ENCODE measurements at regions not wholly inside any gene's neighbourhood (a gene's known extent, or its start where the extent isn't known, plus 50 kb on each side); places are given as distances from the start of the nearest gene placed in this dataset.
"Not testable (repeated sequence)": the region's sequence is repeated elsewhere in the genome, so short reads cannot be mapped to it uniquely, and the experiment has no call there.

- no peak for DNase-seq
These were observed 553.0 kb downstream of the JRKL start for GRCh38 chr11:96942855-96943254.

GRCh38 chr11:96943970-96944369, 554.2 kb downstream of the JRKL start:
- no peak for DNase-seq

GRCh38 chr11:96948066-96948465, 558.3 kb downstream of the JRKL start:
- DNase-seq = no peak

- DNase-seq = no peak
These were observed 559.7 kb downstream of the JRKL start for GRCh38 chr11:96949464-96949863.

GRCh38 chr11:96954587-96955242, 564.9 kb downstream of the JRKL start:
- no peak for DNase-seq

GRCh38 chr11:96960476-96960875, 570.7 kb downstream of the JRKL start:
- no peak for DNase-seq

- DNase-seq = no peak
These were observed 571.1 kb downstream of the JRKL start for GRCh38 chr11:96960926-96961325.

GRCh38 chr11:96961931-96962330, 572.1 kb downstream of the JRKL start:
- no peak for DNase-seq

GRCh38 chr11:96963375-96963774, 573.6 kb downstream of the JRKL start:
- no peak for DNase-seq

- no peak for DNase-seq
These were observed 574.8 kb downstream of the JRKL start for GRCh38 chr11:96964661-96965060.

- DNase-seq = no peak
These were observed 577.8 kb downstream of the JRKL start for GRCh38 chr11:96967616-96968015.

- DNase-seq = no peak
These were observed 579.4 kb downstream of the JRKL start for GRCh38 chr11:96969251-96969650.

- no peak for DNase-seq
These were observed 588.9 kb downstream of the JRKL start for GRCh38 chr11:96978751-96979150.

GRCh38 chr11:96986516-96986915, 596.7 kb downstream of the JRKL start:
- no peak for DNase-seq

- no peak for DNase-seq
These were observed 601.1 kb downstream of the JRKL start for GRCh38 chr11:96990914-96991313.

- DNase-seq = no peak
These were observed 610.7 kb downstream of the JRKL start for GRCh38 chr11:97000481-97000880.

GRCh38 chr11:97007283-97007682, 617.5 kb downstream of the JRKL start:
- DNase-seq = no peak

- DNase-seq = no peak
These were observed 619.8 kb downstream of the JRKL start for GRCh38 chr11:97009613-97010012.

- DNase-seq = not testable (repeated sequence)
These were observed 621.2 kb downstream of the JRKL start for GRCh38 chr11:97010997-97011396.

- no peak for DNase-seq
These were observed 625.5 kb downstream of the JRKL start for GRCh38 chr11:97015327-97015726.

- DNase-seq = no peak
These were observed 629.5 kb downstream of the JRKL start for GRCh38 chr11:97019305-97019704.

- DNase-seq = no peak
These were observed 629.9 kb downstream of the JRKL start for GRCh38 chr11:97019754-97020153.

- no peak for DNase-seq
These were observed 633.1 kb downstream of the JRKL start for GRCh38 chr11:97022955-97023354.

- no peak for DNase-seq
These were observed 639.1 kb downstream of the JRKL start for GRCh38 chr11:97028836-97029406.

- DNase-seq = no peak
These were observed 643.4 kb downstream of the JRKL start for GRCh38 chr11:97033178-97033577.

Data from fibroblast of skin of right quadriceps (primary cell).